C4-2B (cell line): ENCODE measurements at regions not wholly inside any gene's neighbourhood (a gene's known extent, or its start where the extent isn't known, plus 50 kb on each side); places are given as distances from the start of the nearest gene placed in this dataset.
A peak's percentile ranks its signal among the peaks of the same experiment; 100 is the strongest.

Experiments
- H3K27ac ChIP-seq: fragments of 450-650 bp; 2 replicates; pipeline ENCODE4 v1.5.1; 2017
- CTCF ChIP-seq: fragments of 450-650 bp; conservative IDR thresholded peaks from 2 replicates; pipeline ENCODE4 v1.5.1; 2017; ENCODE audit warnings: mild to moderate bottlenecking
- ZFX ChIP-seq: fragments of 450-650 bp; IDR thresholded peaks from 2 replicates; pipeline ENCODE4 v1.6.1; 2017

GRCh38 chr5:62041156-62041756 is 264.8 kb upstream of the KIF2A start:
- H3K27ac ChIP-seq, result no peak overlapping the region
- TF ChIP-seq ZFX (0 out of 2 replicates have a peak, but pooled peaks have one; percentile 16), CTCF (no peak)

DNA sequence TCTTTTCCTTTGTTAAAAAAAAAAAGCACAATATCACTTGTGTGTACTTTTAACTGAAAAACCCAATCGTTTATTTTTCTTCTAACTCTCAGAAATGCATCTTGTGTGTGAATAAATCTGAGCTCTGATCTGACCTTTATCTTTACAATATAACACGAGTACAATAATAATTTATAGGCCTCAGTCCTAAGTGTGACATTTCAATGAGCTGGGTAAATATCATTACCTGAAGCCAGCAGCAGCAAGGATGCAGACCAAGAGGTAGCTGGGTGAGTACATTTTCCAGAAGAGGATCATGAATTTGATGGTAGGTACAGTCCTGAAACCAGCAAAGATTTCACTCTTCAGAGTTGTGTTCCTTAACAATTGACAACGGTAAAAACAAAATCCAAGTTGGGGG is 264.0 kb upstream of the KIF2A start:
- TF ChIP-seq ZFX (no peak), CTCF (no peak)

GRCh38 chr5:62043289-62044280 is 262.4 kb upstream of the KIF2A start:
- H3K27ac ChIP-seq, result no peak overlapping the region
- TF ChIP-seq ZFX, result no peak
- no peak for TF ChIP-seq CTCF

More for the DNA sequence above, 264.0 kb upstream of the KIF2A start:
- no peak overlapping the region for H3K27ac ChIP-seq

DNA sequence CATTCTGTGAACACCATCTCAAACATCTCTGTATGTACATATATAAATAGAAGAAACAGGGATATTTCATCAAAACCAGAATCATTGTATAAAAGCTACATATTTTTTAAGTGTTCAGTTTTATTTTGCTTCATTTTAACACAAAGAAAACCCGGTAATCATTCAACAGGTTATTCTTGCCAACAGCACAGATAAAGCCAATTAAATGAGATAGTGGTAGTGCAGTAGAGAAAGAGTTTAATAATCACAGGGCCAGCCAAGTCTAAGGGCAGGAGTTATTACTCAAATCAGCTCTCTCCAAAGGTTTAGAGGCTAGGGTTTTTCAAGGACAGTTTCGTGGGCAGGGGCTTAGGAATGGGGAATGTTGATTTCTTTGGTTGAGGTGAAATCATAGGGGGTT is 261.0 kb upstream of the KIF2A start:
- no peak for TF ChIP-seq ZFX
- no peak for TF ChIP-seq CTCF
- no peak overlapping the region for H3K27ac ChIP-seq

DNA sequence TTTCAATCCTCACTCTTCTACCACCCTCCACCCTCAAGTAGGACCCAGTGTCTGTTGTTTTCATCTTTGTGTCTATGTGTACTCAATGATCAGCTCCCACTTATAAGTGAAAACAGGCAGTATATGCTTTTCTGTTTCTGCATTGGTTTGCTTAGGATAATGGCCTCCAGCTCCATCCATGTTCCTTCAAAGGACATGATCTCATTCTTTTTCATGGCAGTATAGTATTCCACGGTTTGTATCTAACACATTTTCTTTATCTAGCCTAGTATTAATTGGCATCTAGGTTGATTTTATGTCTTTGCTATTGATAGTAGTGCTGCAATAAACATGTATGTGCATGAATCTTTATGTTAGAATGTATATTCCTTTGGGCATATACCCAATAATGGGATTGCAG is 259.8 kb upstream of the KIF2A start:
- H3K27ac ChIP-seq, result no peak overlapping the region

DNA sequence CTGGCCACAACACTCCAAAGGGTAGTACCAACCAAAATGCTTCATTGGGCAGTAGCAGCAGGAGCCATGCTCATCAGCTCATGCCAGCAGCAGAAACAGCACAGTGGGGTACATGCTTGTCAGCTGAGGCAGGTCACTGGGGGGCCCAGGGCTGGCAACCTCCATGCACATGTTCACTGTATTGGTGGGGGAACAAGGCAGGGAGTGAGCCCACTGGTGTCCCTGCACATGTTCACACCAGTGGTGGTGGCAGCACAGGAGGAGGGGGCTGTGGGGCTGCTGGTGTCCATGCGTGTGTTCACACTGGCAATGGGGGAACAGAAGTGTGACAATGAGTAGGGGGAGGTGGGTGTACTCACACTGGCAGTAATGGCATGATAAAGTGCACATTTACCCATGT is 254.3 kb upstream of the KIF2A start:
- no peak overlapping the region for H3K27ac ChIP-seq
- TF ChIP-seq ZFX (no peak), CTCF (no peak)

More for the DNA sequence above, 259.8 kb upstream of the KIF2A start:
- no peak for TF ChIP-seq ZFX
- TF ChIP-seq CTCF, result no peak

DNA sequence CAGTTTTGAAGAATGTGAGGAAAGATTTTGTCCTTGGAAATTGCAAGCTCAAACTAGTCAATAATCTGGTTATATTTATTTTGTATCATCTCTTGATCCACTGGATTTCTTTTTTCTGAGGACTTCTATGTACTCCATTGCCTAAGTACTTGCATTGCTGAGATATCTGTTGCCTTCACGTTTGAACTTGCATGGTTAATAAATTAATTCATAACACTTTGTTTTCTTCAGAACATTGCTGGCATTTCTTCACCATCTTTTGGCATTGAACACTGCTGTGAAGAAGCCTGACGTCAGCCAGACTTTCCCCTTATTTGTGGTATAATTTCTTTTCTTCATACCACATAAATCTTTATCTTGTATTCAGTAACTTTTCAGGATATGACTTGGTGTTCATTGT is 246.0 kb upstream of the KIF2A start:
- TF ChIP-seq CTCF, result no peak
- no peak for TF ChIP-seq ZFX

More for the DNA sequence above, 246.0 kb upstream of the KIF2A start:
- no peak overlapping the region for H3K27ac ChIP-seq
